BE2C (cell line): ENCODE measurements at regions not wholly inside any gene's neighbourhood (a gene's known extent, or its start where the extent isn't known, plus 50 kb on each side); places are given as distances from the start of the nearest gene placed in this dataset.

ENCODE experiments used
- DNase-seq: peaks from one replicate; pipeline ENCODE4 v3.0.0-alpha.2; 2020
- H3K27me3 ChIP-seq: fragments of 250-450 bp; sonication (Bioruptor Pico); 2 replicates; pipeline ENCODE4 v1.5.1; 2020; ENCODE audit warnings: mild to moderate bottlenecking
- H3K36me3 ChIP-seq: fragments of 250-450 bp; sonication (Bioruptor Pico); 2 replicates; pipeline ENCODE4 v1.5.1; 2020; ENCODE audit warnings: mild to moderate bottlenecking
- H3K4me1 ChIP-seq: fragments of 250-450 bp; sonication (Bioruptor Pico); 2 replicates; pipeline ENCODE4 v1.5.1; 2020
- H3K4me3 ChIP-seq: 2 replicates; pipeline ENCODE4 v1.5.1; 2011; ENCODE audit warnings: low read depth, low read length
- H3K9me3 ChIP-seq: fragments of 250-450 bp; sonication (Bioruptor Pico); 2 replicates; pipeline ENCODE4 v1.5.1; 2020
- TF ChIP-seq, protein P1 (sequence below): IDR thresholded peaks from 2 replicates; pipeline ENCODE4 v1.5.1; 2012; ENCODE audit warnings: mild to moderate bottlenecking, low read depth, low read length

DNA sequence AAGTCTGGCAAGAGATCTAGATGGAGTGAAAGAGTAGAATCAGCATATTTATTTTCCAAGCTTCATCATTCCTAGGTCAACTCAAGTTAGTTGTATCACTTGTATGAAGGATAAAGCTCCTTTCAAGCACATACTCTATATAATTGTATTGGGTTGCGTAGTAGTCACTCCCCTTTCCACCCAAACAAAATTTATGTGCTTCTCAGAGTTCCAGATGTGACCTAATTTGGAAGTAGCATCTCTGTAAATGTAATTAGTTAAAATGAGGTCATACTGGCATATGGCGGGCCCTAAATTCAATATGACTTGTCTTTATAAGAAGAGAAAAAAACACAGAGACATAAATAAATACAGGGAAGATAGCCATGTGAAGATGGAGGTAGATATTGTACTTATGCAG lies 226.8 kb upstream of the CHORDC1 start:
- DNase-seq: peak; percentile 12
- peaks cover 22% of the 10 kb centered on the region for H3K4me1 ChIP-seq
- TF ChIP-seq, protein P1, sequence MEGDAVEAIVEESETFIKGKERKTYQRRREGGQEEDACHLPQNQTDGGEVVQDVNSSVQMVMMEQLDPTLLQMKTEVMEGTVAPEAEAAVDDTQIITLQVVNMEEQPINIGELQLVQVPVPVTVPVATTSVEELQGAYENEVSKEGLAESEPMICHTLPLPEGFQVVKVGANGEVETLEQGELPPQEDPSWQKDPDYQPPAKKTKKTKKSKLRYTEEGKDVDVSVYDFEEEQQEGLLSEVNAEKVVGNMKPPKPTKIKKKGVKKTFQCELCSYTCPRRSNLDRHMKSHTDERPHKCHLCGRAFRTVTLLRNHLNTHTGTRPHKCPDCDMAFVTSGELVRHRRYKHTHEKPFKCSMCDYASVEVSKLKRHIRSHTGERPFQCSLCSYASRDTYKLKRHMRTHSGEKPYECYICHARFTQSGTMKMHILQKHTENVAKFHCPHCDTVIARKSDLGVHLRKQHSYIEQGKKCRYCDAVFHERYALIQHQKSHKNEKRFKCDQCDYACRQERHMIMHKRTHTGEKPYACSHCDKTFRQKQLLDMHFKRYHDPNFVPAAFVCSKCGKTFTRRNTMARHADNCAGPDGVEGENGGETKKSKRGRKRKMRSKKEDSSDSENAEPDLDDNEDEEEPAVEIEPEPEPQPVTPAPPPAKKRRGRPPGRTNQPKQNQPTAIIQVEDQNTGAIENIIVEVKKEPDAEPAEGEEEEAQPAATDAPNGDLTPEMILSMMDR: no peak
- H3K36me3 ChIP-seq: no peaks in the 10 kb centered on the region
- no peak overlapping the region for H3K4me3 ChIP-seq
- no peaks in the 10 kb centered on the region for H3K9me3 ChIP-seq
- H3K27me3 ChIP-seq: no peaks in the 10 kb centered on the region

DNA sequence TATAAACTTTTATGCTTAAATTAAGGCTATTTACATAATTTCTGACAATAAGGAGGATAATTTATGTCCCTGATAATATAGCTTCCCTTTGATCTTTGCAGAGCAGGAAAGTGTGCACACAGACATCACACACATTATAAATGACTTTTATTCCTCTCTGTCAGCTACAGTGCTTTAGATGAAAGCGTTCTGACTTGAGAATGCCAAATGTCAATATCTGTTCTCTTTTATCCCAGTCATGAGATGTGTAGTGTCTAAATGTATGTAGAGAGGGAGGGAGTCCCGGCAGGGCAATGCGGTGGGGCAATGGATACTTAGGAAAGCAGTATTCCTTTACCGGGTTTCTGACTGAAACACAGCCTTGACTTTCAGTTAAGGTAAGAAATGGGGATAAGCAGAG lies 225.4 kb upstream of the CHORDC1 start:
- Histone ChIP-seq H3K9me3 (no peaks in the 10 kb centered on the region), H3K36me3 (no peaks in the 10 kb centered on the region), H3K4me3 (no peak overlapping the region), H3K4me1 (peaks cover 22% of the 10 kb centered on the region), H3K27me3 (no peaks in the 10 kb centered on the region)
- DNase-seq: no peak
- TF ChIP-seq, protein P1: no peak

DNA sequence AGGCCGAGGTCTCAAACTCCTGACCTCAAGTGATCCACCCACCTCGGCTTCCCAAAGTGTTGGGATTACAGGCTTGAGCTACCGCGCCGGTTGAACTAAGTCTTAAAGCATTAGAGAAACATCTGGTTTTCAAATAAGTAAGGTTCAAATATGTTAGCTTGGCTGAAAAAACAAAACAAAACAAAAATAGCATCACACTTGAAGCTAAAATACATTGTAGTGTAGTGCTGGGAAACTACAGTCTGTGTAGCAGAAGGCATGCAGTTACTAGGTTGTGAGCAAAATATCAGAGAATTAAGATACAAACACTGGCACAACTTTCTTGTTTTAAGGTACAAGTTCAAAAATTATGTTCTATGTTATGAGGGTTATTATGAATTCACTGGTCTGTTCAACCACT lies 224.8 kb upstream of the CHORDC1 start:
- no peaks in the 10 kb centered on the region for H3K27me3 ChIP-seq
- H3K9me3 ChIP-seq: no peaks in the 10 kb centered on the region
- H3K36me3 ChIP-seq: no peaks in the 10 kb centered on the region
- TF ChIP-seq, protein P1: no peak
- peaks cover 22% of the 10 kb centered on the region for H3K4me1 ChIP-seq
- no peak for DNase-seq
- no peak overlapping the region for H3K4me3 ChIP-seq

DNA sequence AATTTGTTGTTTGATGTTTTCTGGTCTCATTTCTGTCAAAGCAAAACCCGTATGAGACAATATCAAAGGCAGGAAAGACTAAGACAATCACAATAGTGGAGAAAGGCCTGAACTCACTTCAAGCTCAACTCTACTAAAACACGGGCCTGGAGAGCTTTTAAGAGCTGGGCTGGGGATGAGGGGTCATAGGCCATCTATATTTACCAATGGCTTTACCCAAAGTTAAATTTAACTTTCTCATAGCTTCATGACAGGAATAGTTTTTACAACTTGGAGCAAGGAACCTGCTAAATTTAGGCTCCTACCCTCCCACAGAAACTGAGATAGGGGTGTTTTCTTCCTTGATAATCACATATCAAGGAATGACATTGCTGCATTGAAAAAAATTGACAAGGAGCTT lies 223.4 kb upstream of the CHORDC1 start:
- no peak for DNase-seq
- Histone ChIP-seq H3K27me3 (no peaks in the 10 kb centered on the region), H3K36me3 (no peaks in the 10 kb centered on the region), H3K4me1 (peaks cover 21% of the 10 kb centered on the region), H3K4me3 (no peak overlapping the region), H3K9me3 (no peaks in the 10 kb centered on the region)
- TF ChIP-seq, protein P1: no peak

DNA sequence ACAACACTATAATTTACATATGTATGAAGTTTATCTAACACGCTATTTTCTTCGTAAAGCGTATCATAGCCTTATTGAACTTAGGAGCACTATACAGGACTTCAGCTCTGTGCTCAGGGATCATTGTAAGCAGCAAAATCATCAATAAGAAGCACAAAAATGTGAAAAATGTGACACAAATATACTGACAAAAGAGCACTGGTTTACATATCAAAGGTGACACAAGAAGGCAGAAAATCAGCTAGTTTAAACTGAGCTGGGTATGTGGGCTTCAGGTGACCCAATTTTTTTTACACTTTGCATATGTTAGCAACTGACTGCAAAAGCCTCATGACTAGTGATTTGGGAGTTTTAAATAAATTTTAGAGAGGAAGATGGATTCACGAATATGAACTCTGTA lies 215.2 kb upstream of the CHORDC1 start:
- Histone ChIP-seq H3K4me3 (no peak overlapping the region), H3K4me1 (no peaks in the 10 kb centered on the region), H3K27me3 (no peaks in the 10 kb centered on the region), H3K9me3 (no peaks in the 10 kb centered on the region), H3K36me3 (no peaks in the 10 kb centered on the region)
- TF ChIP-seq, protein P1: no peak
- DNase-seq: no peak

DNA sequence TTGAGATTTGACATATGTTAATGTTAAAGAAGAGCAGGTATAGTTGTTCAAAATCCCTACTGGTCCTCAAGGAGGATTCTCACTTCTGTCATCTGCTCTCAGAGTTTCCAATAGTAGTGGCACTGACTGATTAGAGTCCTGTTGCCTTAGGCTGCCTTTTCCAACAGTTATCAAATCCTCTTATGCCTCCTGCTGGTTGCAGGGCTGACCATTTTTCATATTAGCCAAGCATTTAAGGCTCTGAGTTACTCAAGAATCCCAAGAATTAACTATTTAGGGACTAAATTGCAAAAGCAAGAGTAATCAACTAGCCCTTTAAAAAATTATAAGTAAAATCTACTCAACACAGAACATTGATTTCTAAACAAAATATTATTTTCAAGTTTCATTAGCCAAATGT lies 212.0 kb upstream of the CHORDC1 start:
- Histone ChIP-seq H3K4me1 (no peaks in the 10 kb centered on the region), H3K9me3 (no peaks in the 10 kb centered on the region), H3K27me3 (no peaks in the 10 kb centered on the region), H3K4me3 (no peak overlapping the region), H3K36me3 (no peaks in the 10 kb centered on the region)
- DNase-seq: peak; percentile 24
- TF ChIP-seq, protein P1: peak; percentile 65
